Neuronal stem cell (in vitro differentiated cells): ENCODE measurements at regions not wholly inside any gene's neighbourhood (a gene's known extent, or its start where the extent isn't known, plus 50 kb on each side); places are given as distances from the start of the nearest gene placed in this dataset.
"Not testable (repeated sequence)": the region's sequence is repeated elsewhere in the genome, so short reads cannot be mapped to it uniquely, and the experiment has no call there.

ENCODE experiments used
- DNase-seq: peaks from one replicate; pipeline ENCODE4 v3.0.0-alpha.2; 2013; ENCODE audit warnings: low spot score
- H2AFZ ChIP-seq: one replicate; pipeline ENCODE4 v1.6.1; 2013; ENCODE audit warnings: mild to moderate bottlenecking, low read length, inconsistent platforms
- H2AK5ac ChIP-seq: 2 replicates; pipeline ENCODE4 v1.6.1; 2013; ENCODE audit warnings: low read depth, mild to moderate bottlenecking, inconsistent platforms, low read length, moderate library complexity, mixed read lengths
- H2BK120ac ChIP-seq: 2 replicates; pipeline ENCODE4 v1.6.1; 2013; ENCODE audit warnings: low read depth, mild to moderate bottlenecking, inconsistent platforms, low read length, moderate library complexity, mixed read lengths
- H2BK12ac ChIP-seq: one replicate; pipeline ENCODE4 v1.6.1; 2013; ENCODE audit warnings: low read length, inconsistent platforms
- H2BK15ac ChIP-seq: 2 replicates; pipeline ENCODE4 v1.6.1; 2013; ENCODE audit warnings: mild to moderate bottlenecking, low read length, inconsistent platforms, mixed read lengths
- H2BK5ac ChIP-seq: one replicate; pipeline ENCODE4 v1.6.1; 2013; ENCODE audit warnings: inconsistent platforms, mild to moderate bottlenecking, low read length, moderate library complexity
- H3K14ac ChIP-seq: one replicate; pipeline ENCODE4 v1.6.1; 2013; ENCODE audit warnings: low read length, inconsistent platforms
- H3K18ac ChIP-seq: 2 replicates; pipeline ENCODE4 v1.6.1; 2013; ENCODE audit warnings: low read length, inconsistent platforms
- H3K23ac ChIP-seq: 2 replicates; pipeline ENCODE4 v1.6.1; 2013; ENCODE audit warnings: low read depth, mild to moderate bottlenecking, mixed read lengths, low read length, inconsistent platforms; ENCODE audit not compliant: poor library complexity
- H3K27ac ChIP-seq: replicated peaks from 3 replicates; pipeline ENCODE4 v1.5.1; 2013; ENCODE audit warnings: low read length, inconsistent platforms
- H3K27me3 ChIP-seq, 3 experiments: 2 replicates each; pipeline ENCODE4 v1.6.1; 2013; ENCODE audit warnings: low read length in 3 of 3, mild to moderate bottlenecking in 2 of 3, inconsistent platforms in 1 of 3, low read depth in 1 of 3, mixed read lengths in 1 of 3, moderate library complexity in 1 of 3; ENCODE audit not compliant: control insufficient read depth in 3 of 3, insufficient read depth in 3 of 3
- H3K36me3 ChIP-seq, 2 donors: replicated peaks in 1 of 2; 2 replicates each; pipeline ENCODE4 v1.6.1; 2013; ENCODE audit warnings: low read length in 2 of 2; ENCODE audit not compliant: control insufficient read depth in 2 of 2, insufficient read depth in 2 of 2
- H3K4ac ChIP-seq: 2 replicates; pipeline ENCODE4 v1.6.1; 2013; ENCODE audit warnings: inconsistent platforms, mild to moderate bottlenecking, low read length, moderate library complexity
- H3K4me1 ChIP-seq, 2 donors: 1 replicate in 1 of 2; 2 replicates in 1 of 2; pipeline ENCODE4 v1.6.1; 2013; ENCODE audit warnings: low read length in 2 of 2, low read depth in 1 of 2; ENCODE audit not compliant: control insufficient read depth in 2 of 2, insufficient read depth in 1 of 2
- H3K4me2 ChIP-seq: one replicate; pipeline ENCODE4 v1.6.1; 2013; ENCODE audit warnings: mild to moderate bottlenecking, low read length, inconsistent platforms; ENCODE audit not compliant: insufficient read depth, poor library complexity, severe bottlenecking
- H3K4me3 ChIP-seq, 2 donors: 2 replicates each; pipeline ENCODE4 v1.5.1; 2013; ENCODE audit warnings: low read length in 2 of 2, mild to moderate bottlenecking in 2 of 2, inconsistent platforms in 1 of 2, moderate library complexity in 1 of 2
- H3K79me1 ChIP-seq: one replicate; pipeline ENCODE4 v1.6.1; 2013; ENCODE audit warnings: low read depth, mild to moderate bottlenecking, inconsistent platforms, low read length, moderate library complexity
- H3K9ac ChIP-seq: one replicate; pipeline ENCODE4 v1.6.1; 2013; ENCODE audit warnings: mild to moderate bottlenecking, low read depth, low read length, inconsistent platforms; ENCODE audit not compliant: poor library complexity
- H3K9me3 ChIP-seq, 2 donors: replicated peaks in 1 of 2; 2 replicates each; pipeline versions ENCODE3 to v1.6.1; 2013; ENCODE audit warnings: low read length in 2 of 2, mild to moderate bottlenecking in 2 of 2, inconsistent platforms in 1 of 2, low read depth in 1 of 2, mixed read lengths in 1 of 2, moderate library complexity in 1 of 2; ENCODE audit not compliant: control insufficient read depth in 2 of 2, insufficient read depth in 1 of 2
- H4K8ac ChIP-seq: one replicate; pipeline ENCODE4 v1.6.1; 2013; ENCODE audit warnings: low read depth, mild to moderate bottlenecking, inconsistent platforms, low read length, moderate library complexity
- H4K91ac ChIP-seq: one replicate; pipeline ENCODE4 v1.6.1; 2013; ENCODE audit warnings: low read length, low read depth, mild to moderate bottlenecking, inconsistent platforms; ENCODE audit not compliant: poor library complexity
- WGBS, 2 donors: extraction: QIAGEN DNeasy Blood & Tissue Kit; methylation state at CpG; one replicate each; pipeline ENCODE4 v1.1.7; 2013; ENCODE audit warnings: missing lambda C conversion rate in 2 of 2, mixed read lengths in 1 of 2; ENCODE audit not compliant: insufficient read length in 2 of 2, insufficient replicate concordance in 1 of 2; ENCODE audit errors: extremely low coverage in 2 of 2; 5-methylcytosine and 5-hydroxymethylcytosine counted together

GRCh38 chr2:221896505-221897151 is 324.5 kb upstream of the EPHA4 start:
- Histone ChIP-seq H4K8ac (no peak overlapping the region), H2BK15ac (no peak overlapping the region), H3K27ac (no peak overlapping the region), H3K36me3 (no peaks in the 10 kb centered on the region), H3K79me1 (no peaks in the 10 kb centered on the region), H3K18ac (no peak overlapping the region), H3K4me2 (no peak overlapping the region), H3K14ac (no peak overlapping the region), H3K27me3 (no peaks in the 10 kb centered on the region), H3K23ac (no peak overlapping the region), H2AFZ (no peak overlapping the region), H3K9ac (no peak overlapping the region), H4K91ac (no peak overlapping the region), H2BK120ac (no peak overlapping the region), H3K4me1 (peaks cover 3% of the 10 kb centered on the region in 2 donors), H3K4ac (no peak overlapping the region), H2AK5ac (no peak overlapping the region), H3K9me3 (no peaks in the 10 kb centered on the region), H2BK12ac (no peak overlapping the region), H2BK5ac (no peak overlapping the region), H3K4me3 (no peak overlapping the region)
- WGBS, 2 donors = no CpG with 5 or more reads among the region's 10 CpGs
- no peak for DNase-seq

DNA sequence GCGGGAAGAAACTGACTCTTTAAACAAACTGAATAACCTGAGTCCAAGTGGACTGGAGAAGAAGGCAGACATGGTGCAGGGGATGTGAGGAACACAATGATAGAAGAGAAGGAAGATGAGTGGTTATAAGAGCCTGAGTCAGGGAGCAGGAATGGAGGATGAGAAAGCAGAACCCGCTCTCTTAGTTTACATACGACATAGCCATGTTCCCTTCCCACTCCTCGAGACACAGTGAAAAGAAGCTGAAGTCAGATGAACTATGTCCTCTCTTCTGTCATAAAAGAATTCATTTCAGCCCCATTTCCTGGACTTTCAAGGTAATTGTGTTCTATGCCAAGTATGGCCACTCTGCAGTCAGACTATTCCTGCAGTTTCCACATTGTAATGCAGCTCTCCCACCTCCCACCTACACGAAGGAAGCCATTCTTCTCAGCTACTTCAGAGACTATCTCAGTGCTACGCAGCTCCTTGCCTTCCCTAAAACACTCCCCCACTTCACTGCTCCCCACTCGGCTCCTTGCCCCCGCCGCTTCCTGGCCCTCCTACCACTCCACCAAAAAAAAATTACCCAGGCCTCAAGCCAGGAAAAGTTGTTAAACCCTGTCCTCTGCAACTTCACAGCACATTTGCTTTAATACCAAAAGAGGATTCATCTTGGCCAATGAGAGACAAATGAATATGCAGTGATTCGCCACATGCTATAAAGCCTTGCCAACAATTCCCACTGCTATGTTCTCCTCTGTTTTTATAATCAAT is 323.4 kb upstream of the EPHA4 start:
- Histone ChIP-seq H3K27me3 (no peaks in the 10 kb centered on the region), H4K8ac (no peak overlapping the region), H2BK15ac (no peak overlapping the region), H3K9me3 (no peaks in the 10 kb centered on the region), H4K91ac (no peak overlapping the region), H2BK12ac (no peak overlapping the region), H3K4me1 (peaks cover 3% of the 10 kb centered on the region in 2 donors), H3K4me2 (no peak overlapping the region), H3K18ac (no peak overlapping the region), H2AFZ (no peak overlapping the region), H2BK5ac (no peak overlapping the region), H3K9ac (no peak overlapping the region), H3K27ac (no peak overlapping the region), H3K4me3 (no peak overlapping the region), H3K79me1 (no peaks in the 10 kb centered on the region), H3K4ac (no peak overlapping the region), H3K36me3 (no peaks in the 10 kb centered on the region), H2BK120ac (no peak overlapping the region), H3K23ac (no peak overlapping the region), H2AK5ac (no peak overlapping the region), H3K14ac (no peak overlapping the region)
- WGBS, 2 donors = no CpG with 5 or more reads among the region's 10 CpGs
- no peak for DNase-seq

DNA sequence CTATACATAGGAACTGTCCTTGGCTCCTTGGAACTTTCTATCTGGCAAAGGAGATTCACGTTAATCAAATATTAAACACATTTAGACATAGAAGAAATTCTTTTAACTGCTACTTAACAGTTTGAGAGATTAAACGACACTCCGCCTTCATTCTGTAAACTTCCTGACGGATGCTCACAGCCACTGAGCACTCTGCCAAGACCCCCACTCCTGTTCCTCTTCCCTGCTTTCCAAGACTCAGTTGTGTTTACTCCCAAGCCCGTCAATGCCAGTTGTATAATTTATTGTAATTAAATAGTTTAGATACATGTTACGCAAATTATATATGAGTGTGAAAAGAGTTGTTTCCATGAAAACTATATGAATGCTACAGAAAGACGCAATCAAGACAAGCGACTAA is 321.4 kb upstream of the EPHA4 start:
- Histone ChIP-seq H4K91ac (no peak overlapping the region), H2BK120ac (no peak overlapping the region), H2BK5ac (no peak overlapping the region), H3K23ac (no peak overlapping the region), H3K9me3 (no peaks in the 10 kb centered on the region), H2AFZ (no peak overlapping the region), H2AK5ac (no peak overlapping the region), H2BK12ac (no peak overlapping the region), H3K4me2 (no peak overlapping the region), H3K18ac (no peak overlapping the region), H3K27me3 (no peaks in the 10 kb centered on the region), H3K4ac (no peak overlapping the region), H2BK15ac (no peak overlapping the region), H3K27ac (no peak overlapping the region), H3K9ac (no peak overlapping the region), H3K36me3 (no peaks in the 10 kb centered on the region), H3K14ac (no peak overlapping the region), H3K4me3 (no peak overlapping the region), H3K4me1 (peaks cover 3% of the 10 kb centered on the region in 2 donors), H4K8ac (no peak overlapping the region), H3K79me1 (no peaks in the 10 kb centered on the region)
- no CpG with 5 or more reads among the region's 8 CpGs for WGBS, 2 donors
- DNase-seq = no peak

- H2AFZ ChIP-seq, H3K79me1 ChIP-seq, H3K23ac ChIP-seq, H4K91ac ChIP-seq, H2BK15ac ChIP-seq, H4K8ac ChIP-seq, H2BK120ac ChIP-seq, H3K9ac ChIP-seq, H3K4me1 ChIP-seq, H3K4me3 ChIP-seq, H2BK12ac ChIP-seq, H3K4ac ChIP-seq, H3K18ac ChIP-seq, H3K27me3 ChIP-seq, H3K27ac ChIP-seq, H3K9me3 ChIP-seq, H3K4me2 ChIP-seq, H3K36me3 ChIP-seq, H3K14ac ChIP-seq, DNase-seq, H2AK5ac ChIP-seq, H2BK5ac ChIP-seq: not testable (repeated sequence)
- no CpG with 5 or more reads among the region's 31 CpGs for WGBS, 2 donors
These were observed 319.9 kb upstream of the EPHA4 start for GRCh38 chr2:221892006-221892405.
